ENCODE measurements at regions not wholly inside any gene's neighbourhood (a gene's known extent, or its start where the extent isn't known, plus 50 kb on each side); places are given as distances from the start of the nearest gene placed in this dataset.

- intact Hi-C loops (cut with micrococcal nuclease; ENCODE audit: unreplicated experiment) (no loop called here), in situ Hi-C loops (cut with HindIII; ENCODE audit: low pct_unique_long_range_greater_than_20kb, low sequenced_read_pairs) (no loop called here)
- Histone ChIP-seq H3K4me3 (ENCODE audit: low read depth in 2 of 2, low read length in 2 of 2) (no peak overlapping the region), H3K9me3 (ENCODE audit: control insufficient read depth, insufficient read depth, low read depth, low read length) (no peaks in the 10 kb centered on the region), H3K27me3 (ENCODE audit: control insufficient read depth, insufficient read depth, low read length) (no peaks in the 10 kb centered on the region), H3K4me1 (ENCODE audit: control insufficient read depth, insufficient read depth, low read length) (no peaks in the 10 kb centered on the region), H3K27ac (ENCODE audit: low read length) (no peak overlapping the region), H3K36me3 (ENCODE audit: control insufficient read depth, insufficient read depth, low read length) (no peaks in the 10 kb centered on the region)
- no peak for DNase-seq (ENCODE audit: low read depth, low spot score)
- CTCF ChIA-PET, result no interaction called here
- TF ChIP-seq, protein P1, sequence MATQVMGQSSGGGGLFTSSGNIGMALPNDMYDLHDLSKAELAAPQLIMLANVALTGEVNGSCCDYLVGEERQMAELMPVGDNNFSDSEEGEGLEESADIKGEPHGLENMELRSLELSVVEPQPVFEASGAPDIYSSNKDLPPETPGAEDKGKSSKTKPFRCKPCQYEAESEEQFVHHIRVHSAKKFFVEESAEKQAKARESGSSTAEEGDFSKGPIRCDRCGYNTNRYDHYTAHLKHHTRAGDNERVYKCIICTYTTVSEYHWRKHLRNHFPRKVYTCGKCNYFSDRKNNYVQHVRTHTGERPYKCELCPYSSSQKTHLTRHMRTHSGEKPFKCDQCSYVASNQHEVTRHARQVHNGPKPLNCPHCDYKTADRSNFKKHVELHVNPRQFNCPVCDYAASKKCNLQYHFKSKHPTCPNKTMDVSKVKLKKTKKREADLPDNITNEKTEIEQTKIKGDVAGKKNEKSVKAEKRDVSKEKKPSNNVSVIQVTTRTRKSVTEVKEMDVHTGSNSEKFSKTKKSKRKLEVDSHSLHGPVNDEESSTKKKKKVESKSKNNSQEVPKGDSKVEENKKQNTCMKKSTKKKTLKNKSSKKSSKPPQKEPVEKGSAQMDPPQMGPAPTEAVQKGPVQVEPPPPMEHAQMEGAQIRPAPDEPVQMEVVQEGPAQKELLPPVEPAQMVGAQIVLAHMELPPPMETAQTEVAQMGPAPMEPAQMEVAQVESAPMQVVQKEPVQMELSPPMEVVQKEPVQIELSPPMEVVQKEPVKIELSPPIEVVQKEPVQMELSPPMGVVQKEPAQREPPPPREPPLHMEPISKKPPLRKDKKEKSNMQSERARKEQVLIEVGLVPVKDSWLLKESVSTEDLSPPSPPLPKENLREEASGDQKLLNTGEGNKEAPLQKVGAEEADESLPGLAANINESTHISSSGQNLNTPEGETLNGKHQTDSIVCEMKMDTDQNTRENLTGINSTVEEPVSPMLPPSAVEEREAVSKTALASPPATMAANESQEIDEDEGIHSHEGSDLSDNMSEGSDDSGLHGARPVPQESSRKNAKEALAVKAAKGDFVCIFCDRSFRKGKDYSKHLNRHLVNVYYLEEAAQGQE (IDR thresholded peaks at IDR 0.05; ENCODE audit: insufficient read depth in 1 of 2, low read depth in 2 of 2, low read length in 1 of 2), result no peak
- TF ChIP-seq, protein P2, sequence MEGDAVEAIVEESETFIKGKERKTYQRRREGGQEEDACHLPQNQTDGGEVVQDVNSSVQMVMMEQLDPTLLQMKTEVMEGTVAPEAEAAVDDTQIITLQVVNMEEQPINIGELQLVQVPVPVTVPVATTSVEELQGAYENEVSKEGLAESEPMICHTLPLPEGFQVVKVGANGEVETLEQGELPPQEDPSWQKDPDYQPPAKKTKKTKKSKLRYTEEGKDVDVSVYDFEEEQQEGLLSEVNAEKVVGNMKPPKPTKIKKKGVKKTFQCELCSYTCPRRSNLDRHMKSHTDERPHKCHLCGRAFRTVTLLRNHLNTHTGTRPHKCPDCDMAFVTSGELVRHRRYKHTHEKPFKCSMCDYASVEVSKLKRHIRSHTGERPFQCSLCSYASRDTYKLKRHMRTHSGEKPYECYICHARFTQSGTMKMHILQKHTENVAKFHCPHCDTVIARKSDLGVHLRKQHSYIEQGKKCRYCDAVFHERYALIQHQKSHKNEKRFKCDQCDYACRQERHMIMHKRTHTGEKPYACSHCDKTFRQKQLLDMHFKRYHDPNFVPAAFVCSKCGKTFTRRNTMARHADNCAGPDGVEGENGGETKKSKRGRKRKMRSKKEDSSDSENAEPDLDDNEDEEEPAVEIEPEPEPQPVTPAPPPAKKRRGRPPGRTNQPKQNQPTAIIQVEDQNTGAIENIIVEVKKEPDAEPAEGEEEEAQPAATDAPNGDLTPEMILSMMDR (IDR thresholded peaks at IDR 0.05), result no peak
- TF ChIP-seq TCF7L2 (IDR thresholded peaks at IDR 0.05; ENCODE audit: low read depth, low read length) (no peak), POLR2AphosphoS5 (IDR thresholded peaks at IDR 0.05; ENCODE audit: low read depth, low read length) (no peak), SIN3A (IDR thresholded peaks at IDR 0.05; ENCODE audit: borderline replicate concordance, insufficient read depth, low read depth, low read length) (no peak)
- BruUV-seq (replicated peaks), result no TSS peak
- POLR2A ChIA-PET, result no interaction called here
- ATAC-seq, result no peak
Measured at GRCh38 chr13:76790980-76791819, 95.0 kb downstream of the KCTD12 start.

GRCh38 chr13:76790526-76790925, 95.7 kb downstream of the KCTD12 start:
- TF ChIP-seq, protein P2 (IDR thresholded peaks at IDR 0.05), result no peak
- no peak for TF ChIP-seq POLR2AphosphoS5 (IDR thresholded peaks at IDR 0.05; ENCODE audit: low read depth, low read length)
- no peak for TF ChIP-seq SIN3A (IDR thresholded peaks at IDR 0.05; ENCODE audit: borderline replicate concordance, insufficient read depth, low read depth, low read length)
- TF ChIP-seq, protein P1 (IDR thresholded peaks at IDR 0.05; ENCODE audit: insufficient read depth in 1 of 2, low read depth in 2 of 2, low read length in 1 of 2), result no peak
- TF ChIP-seq TCF7L2 (IDR thresholded peaks at IDR 0.05; ENCODE audit: low read depth, low read length), result no peak
- DNase-seq (ENCODE audit: low read depth, low spot score), result no peak
- CTCF ChIA-PET, result no interaction called here
- POLR2A ChIA-PET, result no interaction called here
- Histone ChIP-seq H3K27ac (ENCODE audit: low read length) (no peak overlapping the region), H3K9me3 (ENCODE audit: control insufficient read depth, insufficient read depth, low read depth, low read length) (no peaks in the 10 kb centered on the region), H3K27me3 (ENCODE audit: control insufficient read depth, insufficient read depth, low read length) (no peaks in the 10 kb centered on the region), H3K36me3 (ENCODE audit: control insufficient read depth, insufficient read depth, low read length) (no peaks in the 10 kb centered on the region), H3K4me1 (ENCODE audit: control insufficient read depth, insufficient read depth, low read length) (no peaks in the 10 kb centered on the region), H3K4me3 (ENCODE audit: low read depth in 2 of 2, low read length in 2 of 2) (no peak overlapping the region)
- intact Hi-C loops (cut with micrococcal nuclease; ENCODE audit: unreplicated experiment) (no loop called here), in situ Hi-C loops (cut with HindIII; ENCODE audit: low pct_unique_long_range_greater_than_20kb, low sequenced_read_pairs) (no loop called here)
- no TSS peak for BruUV-seq (replicated peaks)
- no peak for ATAC-seq

All from Panc1 (cell line).